ENCODE measurements at regions not wholly inside any gene's neighbourhood (a gene's known extent, or its start where the extent isn't known, plus 50 kb on each side); places are given as distances from the start of the nearest gene placed in this dataset.

DNA sequence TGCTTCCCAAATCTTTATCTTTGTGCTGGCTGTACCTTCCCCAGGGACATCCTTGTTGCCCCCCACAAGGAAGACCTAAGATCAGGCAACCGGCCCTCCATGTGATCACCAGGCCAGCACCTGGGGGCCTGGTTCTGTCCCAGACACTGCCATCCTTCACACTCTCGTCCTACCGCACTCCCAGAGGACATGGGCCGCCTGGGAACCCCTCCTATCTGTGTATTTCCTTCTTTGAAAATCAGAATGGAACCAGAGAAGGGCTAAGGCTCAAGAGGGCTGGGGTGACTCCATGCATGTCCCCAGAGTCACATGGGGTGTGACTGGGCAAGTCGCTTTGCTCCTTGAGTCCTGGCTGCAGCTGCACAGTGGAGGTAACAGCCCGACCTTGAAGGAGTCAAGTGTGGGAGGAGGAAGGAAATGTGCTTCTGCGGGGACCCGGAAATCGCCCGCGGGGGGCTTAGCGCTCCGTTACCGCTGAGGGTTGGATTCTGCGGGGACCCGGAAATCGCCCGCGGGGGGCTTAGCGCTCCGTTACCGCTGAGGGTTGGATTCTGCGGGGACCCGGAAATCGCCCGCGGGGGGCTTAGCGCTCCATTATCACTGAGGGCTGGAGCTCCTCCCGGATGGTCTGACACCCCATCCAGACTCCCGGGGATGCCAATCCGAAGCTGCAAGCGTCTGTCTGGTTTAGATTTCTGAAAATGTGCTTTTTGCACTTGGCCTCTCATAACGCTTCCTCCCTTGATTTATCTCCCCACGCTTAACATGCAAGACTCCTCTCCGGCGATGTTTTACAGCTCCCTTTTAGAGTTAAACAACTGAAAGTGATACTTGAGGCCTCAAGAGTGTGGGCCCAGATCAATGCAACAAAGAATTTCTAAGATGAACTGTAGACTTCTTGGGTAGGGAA lies 278.9 kb downstream of the NPHP4 start:
- no peak for DNase-seq (ENCODE audit: low spot score)

DNA sequence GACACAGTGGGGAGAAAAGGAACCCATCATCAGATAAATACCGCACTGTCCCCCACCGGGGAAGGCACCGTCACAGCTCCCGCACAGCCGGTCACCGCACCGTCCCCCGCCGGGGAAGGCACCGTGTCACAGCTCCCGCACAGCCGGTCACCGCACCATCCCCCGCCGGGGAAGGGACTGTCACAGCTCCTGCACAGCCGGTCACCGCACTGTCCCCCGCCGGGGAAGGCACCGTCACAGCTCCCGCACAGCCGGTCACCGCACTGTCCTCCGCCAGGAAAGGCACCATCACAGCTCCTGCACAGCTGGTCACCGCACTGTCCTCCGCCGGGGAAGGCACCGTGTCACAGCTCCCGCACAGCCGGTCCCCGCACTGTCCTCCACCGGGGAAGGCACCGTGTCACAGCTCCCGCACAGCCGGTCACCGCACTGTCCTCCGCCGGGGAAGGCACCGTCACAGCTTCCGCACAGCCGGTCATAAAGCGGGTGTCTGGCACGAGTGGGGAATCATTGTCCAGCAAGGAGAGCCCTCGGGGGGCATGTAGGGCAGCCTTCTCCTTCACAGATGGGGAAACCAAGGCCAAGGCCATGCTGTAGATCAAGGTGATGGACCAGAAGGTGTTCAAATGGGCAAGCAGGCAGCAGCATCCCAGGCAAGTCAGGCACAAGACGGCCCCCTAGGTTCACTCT lies 280.1 kb downstream of the NPHP4 start:
- no peak for DNase-seq (ENCODE audit: low spot score)

DNA sequence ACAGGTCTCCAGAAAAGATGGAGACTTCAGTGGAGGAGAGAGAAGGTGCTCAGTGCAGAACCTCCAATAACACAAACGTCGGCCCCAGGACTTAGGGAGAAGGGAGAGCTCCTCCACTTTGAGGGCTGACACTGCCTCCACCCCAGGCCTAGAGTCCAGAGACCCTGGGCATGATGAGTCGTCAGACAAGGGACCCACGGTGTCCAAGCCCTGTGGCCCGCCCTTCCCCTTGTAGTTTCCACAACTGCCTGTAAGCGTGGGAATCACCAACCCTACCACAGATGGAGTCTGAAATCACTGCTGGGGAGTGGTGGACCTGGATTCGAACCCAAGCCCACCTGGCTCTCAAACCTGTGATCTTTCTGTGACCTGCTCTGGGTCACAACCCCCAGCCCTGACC lies 281.1 kb downstream of the NPHP4 start:
- no peak for DNase-seq (ENCODE audit: low spot score)

DNA sequence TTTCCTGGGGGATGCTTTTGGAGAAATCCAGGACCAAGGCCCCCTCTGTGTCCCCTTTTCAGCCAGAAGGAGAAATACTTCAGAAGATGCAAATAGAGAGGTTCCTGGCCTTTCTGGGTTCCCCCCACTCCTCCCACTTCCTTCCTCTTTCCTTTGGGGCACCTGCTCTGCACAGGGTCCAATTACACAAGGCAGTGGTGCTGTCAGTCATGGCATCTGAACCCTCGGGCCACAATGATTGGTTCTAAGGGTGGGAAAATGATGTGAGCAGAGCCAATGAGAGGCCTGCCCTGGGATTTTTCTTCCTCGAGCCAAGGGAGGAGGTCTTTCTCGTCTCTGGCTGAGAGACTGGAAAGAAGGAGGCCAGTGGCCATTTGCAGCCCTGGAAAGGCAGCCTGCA lies 282.2 kb downstream of the NPHP4 start:
- DNase-seq (ENCODE audit: low spot score), result no peak

DNA sequence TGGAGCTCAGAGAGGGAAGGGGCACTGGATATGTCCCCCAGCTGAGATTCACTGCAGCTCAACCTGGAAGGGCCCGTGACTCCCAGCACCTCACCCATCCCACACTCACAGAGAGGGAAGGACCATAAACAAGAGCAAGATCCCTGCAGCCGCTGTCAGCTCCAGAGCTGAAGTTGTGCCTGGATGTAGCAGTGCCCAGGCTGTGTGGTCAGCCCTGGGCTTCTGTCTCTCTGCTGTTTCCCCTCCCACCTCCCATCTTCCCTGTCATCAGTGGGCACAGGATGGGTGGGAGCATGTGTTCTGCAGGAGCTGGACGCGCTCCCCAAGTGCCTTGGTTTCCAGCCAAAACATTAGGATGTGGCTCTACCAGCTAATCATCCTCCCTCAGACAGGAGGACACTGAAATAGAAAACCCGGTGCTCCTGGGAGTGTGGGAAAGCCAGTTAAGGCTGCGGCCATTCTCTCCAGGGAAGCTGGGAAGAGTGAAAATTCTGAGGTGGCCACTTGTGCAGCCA lies 282.7 kb downstream of the NPHP4 start:
- no peak for DNase-seq (ENCODE audit: low spot score)

DNA sequence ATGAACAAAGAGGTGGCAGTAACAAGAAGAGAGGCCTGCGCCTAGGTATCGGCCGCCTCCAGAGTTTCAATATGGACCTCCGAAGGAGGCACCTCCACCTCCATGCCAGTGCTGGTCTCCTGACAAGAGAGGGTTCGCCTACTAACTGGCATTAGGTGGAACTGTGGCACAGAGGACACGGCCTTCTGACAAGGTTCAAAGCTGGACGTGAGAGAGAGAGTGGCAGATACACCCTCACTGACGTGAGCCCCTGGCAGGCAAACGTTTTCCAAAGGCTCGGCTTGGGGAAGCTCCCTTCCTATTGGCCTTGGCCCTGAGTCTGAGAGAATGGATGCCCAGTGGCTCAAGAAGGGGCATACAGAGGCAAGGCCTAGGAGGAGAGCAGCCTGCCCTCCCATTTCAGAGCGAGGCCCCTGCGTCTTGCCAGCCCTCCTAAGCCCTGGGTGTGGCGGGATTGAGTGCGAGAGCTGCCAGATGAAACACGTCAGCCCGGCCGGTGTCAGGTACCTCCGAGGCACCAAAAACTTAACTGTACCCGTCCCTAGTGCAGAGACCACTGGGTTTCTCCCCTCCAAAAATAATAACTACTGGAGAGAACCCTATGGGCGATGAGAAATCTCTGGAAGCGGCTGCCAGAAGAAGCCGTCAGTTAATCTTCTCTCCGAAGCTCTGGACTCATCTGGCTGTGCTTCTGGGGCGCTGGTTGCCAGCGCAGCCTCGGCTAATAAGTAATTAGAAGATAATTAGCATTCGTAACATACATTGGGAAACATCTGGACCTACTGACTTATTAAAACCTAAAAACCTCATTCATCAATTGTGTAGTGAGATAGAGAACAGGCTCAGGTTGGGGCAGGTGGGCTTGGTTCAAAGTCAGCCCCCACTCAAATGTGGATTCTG lies 283.6 kb downstream of the NPHP4 start:
- no peak for DNase-seq (ENCODE audit: low spot score)

DNA sequence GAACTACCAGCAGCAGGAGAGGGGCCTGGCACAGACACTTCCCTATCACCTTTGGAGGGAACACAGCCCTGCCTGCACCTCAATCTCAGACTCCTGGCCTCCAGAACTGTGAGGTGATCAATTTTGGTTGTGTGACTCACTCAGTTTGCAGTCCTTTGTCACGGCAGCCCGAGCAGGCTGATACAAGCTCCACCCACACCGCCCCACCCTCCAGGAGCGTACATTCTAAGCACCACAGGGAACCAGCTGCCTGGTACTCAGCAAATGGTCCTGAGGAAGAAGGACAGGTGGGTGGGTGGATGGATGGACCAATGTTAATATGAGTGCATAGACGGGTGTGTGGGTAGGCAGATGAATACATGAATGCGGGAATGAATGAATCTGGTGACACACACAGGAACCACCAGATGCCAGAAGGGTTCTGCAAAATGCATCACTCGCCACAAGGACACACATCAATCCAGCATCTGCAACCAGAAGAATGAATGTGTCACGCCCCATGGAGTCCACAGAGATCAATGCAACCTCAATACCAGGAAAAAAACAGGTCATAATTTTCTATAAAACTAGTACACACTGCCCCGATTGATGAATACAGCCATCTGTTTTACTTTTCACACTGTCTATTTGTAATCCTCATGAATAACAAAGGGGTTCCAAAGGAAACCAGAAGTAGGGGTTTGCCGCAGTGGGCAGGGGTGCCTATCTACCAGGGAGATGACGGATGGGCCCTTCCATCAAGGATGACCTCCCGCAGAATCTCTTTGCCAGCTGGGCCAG lies 284.5 kb downstream of the NPHP4 start:
- no peak for DNase-seq (ENCODE audit: low spot score)

DNA sequence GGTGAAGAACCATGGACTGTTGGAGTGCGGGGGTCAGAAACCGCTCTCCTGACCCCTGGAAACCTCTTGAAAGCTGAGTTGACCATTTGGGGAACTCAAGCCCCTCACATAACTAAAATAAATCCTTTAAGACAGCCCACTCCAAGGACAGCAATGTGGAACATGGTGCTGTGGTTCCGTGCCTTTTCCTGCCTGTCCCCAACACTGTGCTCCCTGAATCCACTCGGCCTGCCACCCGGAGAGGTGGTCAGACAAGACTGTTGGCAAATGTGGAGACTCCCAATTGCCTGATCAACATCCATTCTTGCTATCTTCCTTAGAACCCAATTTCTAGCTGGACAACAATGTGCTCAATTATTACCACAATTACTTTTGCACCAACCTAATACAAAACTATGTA lies 286.0 kb downstream of the NPHP4 start:
- DNase-seq (ENCODE audit: low spot score), result no peak

DNA sequence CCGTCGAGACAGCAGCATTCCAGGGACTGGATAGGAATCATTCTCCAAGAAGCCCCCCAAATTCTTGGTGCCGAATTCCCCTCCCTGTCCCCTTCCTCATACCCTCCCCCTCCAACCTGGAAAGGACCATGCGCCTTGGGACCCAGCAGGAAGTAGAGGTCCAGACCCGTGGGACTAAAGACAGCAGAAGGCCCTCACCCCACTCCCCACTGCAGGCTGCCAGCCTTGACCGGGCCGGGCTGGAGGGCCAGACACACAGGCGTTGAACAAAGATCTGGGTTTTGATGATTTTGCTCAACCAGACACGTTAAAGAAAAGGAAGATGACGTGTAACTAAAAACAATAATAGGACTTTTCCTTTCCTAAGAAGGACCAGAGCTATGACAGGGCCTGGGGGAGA lies 286.5 kb downstream of the NPHP4 start:
- DNase-seq (ENCODE audit: low spot score), result no peak

DNA sequence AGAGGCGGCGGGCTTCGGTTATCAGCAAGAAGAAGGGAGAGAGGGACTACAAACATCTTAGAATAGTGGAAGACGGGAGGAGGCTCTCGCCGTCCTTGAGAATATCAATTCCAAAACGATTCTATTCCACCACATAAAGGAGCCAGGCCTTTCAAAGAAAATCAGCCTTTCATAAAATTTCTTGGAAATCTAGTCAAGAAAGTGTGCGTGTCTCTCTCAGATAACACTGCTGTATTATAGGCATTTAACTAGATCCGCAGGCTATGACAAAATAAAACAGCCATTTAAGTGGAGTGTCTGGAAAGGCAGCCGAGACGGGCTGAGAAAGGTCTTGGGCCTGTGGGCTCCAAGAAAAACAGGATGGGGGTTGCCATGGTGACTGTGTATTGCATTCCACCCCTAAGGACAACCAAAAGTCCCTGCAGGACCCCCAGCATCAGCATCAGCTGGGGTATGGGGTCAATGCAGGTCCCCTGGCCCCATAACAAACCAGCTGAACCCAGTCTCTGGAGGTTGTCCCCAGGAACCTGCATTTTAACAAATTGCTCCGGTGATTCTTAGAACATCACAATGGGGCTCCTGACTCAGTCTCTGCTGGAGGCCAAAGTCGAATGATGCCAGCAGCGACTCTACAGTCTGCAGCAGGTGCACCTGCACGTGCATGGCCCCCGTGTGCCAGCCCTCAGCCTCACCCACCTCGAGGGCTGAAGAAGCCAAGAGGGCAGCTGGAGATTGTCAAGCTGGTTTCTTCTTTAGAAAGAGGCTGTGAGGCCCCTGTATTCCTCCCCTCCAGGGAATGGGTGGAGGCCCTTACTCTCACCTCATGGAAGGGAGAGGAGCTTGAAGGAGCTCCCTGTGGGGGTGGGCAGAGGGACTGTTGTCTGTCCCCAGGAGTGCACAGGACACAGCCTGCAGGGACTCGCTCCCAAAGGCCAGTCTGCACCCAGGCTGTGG lies 287.4 kb downstream of the NPHP4 start:
- DNase-seq (ENCODE audit: low spot score), result no peak

DNA sequence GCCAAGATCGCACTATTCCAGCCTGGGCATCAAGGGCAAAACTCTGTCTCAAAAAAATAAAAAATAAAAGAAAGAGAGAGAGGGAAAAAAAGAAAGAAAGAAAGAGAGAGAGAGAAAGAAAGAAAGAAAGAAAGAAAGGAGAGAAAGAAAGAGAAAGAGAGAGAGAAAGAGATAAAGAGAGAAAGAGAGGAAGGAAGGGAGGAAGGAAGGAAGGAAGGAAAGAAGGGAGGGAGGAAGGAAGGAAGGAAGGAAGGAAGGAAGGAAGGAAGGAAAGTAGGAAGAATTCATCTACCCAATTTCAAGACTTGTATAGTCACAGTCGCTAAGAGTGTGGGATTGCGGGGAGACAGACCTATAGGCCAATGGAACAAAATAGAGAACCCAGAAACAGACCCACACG lies 290.6 kb downstream of the NPHP4 start:
- no peak for DNase-seq (ENCODE audit: low spot score)

DNA sequence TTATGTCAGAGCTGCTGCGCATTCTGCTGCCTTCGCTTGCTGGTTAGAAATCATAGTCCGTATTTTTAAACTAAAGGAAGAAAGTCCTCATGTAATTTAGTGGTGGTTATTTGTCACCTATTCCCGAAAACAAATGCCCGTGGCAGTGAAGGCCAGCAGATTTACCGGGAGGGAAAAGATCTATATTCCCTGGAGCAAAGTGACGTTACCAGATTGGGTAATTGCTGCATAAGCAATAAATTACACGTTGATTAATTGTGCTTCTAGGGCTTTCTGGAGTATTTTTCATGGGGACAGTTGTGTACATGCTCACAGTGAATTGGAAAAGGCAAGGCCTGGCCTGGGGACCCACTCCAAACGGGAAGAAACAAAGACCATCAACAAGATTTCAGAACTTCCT lies 298.7 kb downstream of the NPHP4 start:
- DNase-seq (ENCODE audit: low spot score), result no peak

DNA sequence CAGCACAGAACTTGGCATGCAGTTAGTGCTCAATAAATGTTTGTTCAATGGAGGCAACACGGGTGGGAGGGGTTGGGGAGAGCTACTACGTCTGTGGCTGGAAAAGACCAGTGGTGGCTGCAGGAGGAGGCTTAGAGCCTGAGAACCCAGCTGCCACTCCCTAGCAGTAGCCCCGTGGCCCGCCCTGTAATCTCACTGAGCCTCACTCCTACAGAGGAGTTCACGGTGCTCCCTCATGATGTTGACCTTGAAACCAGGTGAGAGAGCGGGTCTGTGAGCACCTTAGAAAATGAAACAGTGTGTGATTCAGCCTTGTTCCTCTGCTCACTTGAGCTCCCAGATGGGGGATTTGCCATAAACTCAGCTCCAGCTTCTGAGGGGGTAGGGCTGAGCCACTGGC lies 299.6 kb downstream of the NPHP4 start:
- DNase-seq (ENCODE audit: low spot score), result no peak

DNA sequence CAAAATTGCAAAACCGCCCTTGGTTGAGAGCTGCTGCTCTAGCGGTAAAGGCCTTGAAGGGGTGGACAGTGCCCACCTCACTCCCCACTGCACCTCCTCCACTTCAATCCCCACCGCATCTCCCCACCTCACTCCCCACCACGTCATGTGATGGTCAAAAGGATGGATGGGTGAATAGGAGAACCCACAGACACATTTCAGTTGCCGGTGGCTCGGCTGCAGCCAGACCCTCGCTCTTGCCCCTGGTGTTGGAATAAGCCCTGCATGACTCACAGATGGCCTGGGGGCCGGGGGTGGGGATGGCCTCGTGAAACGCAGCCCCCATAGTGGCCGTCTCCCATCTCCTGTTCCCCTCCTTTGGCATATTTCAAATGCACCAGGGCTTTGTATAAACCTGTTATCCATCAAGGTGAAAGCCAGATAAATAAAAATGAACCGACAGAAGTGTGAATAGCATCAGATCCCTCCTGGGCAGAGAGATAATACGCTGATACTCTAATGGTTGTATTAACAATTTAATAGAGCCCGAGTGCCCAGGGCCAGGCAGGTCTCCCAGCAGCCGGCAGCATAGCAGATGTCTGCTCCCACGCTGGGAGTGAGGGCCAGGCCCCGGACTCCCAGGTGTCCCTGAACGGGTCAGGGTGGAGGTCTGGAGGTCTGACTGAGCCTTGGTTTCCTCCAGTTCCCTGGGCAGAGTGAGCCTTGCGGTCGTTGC lies 300.3 kb downstream of the NPHP4 start:
- no peak for DNase-seq (ENCODE audit: low spot score)

DNA sequence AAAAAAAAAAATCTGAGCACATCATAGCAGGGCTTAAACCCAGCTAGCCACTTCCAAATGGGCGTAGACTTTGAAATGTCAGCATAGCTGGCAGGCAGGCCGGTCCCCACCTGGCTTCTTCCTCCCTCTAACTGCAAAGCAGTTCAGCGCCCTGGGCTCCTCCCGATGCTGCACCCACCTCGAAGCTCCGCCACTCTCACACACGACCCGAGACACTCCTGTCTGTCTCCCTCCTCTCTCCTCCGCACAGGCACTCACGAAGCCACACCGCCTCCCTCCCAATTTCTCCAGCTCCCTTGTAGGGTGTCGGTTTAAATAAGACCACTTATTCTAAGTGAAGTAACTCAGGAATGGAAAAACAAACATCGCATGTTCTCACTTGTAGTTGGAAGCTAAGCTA lies 301.3 kb downstream of the NPHP4 start:
- DNase-seq (ENCODE audit: low spot score), result no peak

DNA sequence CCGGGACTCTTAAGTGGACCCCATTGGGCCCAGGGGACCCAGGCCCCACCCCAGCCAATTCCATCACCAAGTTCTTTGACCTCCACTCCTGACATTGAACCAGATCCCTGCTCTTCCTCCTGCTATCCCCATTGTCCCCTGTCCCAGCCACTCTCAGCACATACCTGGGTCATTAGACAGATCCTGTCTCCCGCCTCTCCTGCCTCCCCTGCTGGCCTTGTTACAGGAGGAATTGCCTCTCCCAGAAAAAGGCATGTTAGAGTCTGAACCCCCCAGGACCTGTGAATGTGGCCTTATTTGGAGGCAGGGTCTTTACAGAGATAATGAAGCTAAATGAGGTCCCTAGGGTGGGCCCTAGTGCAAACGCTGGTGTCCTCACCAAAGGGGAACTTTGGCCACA lies 301.9 kb downstream of the NPHP4 start:
- no peak for DNase-seq (ENCODE audit: low spot score)

DNA sequence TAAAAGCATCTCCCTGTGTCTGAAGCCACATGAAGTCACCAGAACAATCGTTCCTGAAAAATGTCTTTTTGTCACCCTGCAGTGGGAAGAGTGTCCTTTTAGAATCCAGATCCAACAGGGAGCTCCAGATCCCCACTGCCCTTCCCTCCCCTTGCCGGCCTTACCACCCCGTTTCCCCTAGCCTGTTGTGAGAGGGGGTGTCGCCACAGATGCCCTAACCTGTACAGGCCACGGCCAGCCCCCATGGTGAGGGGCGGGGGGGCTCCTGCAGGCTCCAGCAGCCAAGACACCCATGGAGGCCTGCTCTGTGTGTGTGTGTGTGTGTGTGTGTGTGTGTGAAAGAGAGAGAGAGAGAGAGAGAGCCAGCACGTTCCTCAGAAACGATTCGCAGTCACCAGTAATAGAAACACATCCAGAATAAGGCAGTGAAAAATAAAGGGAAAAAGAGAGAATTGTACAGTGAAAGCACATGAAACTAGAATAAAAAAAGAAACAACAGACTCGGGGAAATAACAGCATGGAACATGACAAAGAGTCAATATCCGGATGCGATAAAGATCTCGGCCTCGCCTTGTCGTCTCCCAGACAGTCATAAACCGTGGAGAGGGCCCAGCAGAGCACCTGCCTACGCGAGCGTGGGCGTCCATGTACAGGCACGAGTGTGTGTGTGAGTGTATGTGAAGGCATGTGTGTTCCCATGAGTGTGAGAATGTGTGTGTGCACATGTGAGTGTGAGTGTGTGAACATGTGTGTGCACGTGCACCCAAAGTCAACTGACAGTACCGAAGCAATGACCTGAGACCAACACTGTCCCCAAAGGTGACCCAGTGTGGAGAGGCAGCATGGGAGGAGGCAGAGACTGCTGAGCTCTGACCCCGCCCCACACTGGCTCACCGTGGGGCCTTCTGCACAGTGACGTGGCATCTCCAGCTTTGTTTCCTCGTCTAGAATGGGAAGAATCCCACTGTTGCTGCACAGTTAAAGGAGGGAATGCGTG lies 303.8 kb downstream of the NPHP4 start:
- DNase-seq (ENCODE audit: low spot score), result no peak

DNA sequence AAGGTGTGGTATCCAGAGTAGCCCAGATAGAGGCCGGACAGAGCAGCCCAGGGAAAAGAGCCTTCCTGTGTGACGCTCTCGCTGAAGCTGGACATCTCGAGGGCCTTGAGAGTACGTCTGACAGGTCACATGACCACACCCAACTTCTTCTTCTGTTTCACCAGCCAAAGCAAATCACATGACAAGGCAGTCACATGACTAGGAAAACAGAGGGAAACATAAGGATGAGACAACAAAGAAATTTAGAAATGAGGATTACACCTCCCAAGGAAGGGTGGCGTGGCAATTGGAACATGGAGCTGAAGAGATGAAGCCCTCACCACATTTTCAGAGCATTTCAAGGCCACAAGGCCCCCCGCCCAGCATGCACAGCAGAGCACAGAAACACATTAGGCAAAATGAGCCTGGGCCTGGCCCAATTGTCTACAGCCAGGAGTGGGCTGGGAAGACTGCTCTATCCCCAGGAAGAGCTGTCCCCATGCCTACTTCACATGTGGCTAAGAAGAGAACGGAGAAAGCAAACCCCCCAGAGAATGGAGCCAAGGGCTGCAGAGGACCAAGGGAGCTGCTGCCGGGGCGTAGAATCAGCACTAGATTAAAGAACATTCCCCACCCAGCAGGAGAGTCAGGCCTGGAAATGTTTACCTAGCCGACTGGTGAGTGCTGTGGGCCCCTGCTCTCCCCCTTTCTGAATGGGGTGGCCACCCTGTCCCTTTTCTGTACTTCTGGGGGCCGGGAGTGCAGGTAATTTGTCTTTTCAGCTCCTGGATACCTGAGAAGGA lies 305.1 kb downstream of the NPHP4 start:
- DNase-seq (ENCODE audit: low spot score), result no peak

All from AG20443 (cell line).